ENCODE measurements at regions not wholly inside any gene's neighbourhood (a gene's known extent, or its start where the extent isn't known, plus 50 kb on each side); places are given as distances from the start of the nearest gene placed in this dataset.

DNA sequence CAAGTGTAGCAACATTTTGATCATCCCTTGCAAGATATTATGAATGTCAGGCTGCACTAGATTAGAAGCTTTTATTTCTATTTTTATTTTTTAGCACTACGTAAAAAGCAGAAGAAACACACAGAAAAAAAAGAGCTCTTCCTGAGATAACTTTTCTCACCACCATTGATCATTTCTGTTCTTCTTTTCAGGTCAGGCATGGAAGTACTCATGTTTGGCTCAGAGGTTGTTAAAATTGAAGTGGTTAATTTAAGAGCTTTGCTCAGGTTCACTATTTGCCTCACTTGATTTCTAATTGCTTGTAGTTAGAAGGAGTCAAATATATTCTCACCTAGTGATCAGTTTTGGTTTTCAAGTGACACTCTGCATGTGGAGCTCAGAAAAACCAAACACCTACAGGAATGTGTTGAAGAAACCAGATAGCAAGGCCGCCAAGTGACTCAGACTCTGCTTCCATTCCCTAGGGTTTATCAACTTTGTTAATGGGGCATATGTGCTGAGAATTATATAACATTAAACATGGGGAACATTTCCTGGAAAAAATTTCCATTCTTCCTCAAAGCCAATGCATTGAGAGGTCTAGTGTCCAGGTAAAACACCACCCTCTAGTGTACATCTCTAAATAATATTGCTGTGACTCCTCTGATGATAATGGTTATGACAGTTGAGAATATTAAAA, 679.8 kb downstream of the CETN3 start:
- no peak overlapping the region for H3K4me3 ChIP-seq (ENCODE audit: low read depth, poor library complexity, severe bottlenecking)
- intact Hi-C loops (cut with DNase I; ENCODE audit: low total_unique reads), result no loop called here
- TF ChIP-seq, protein P1, sequence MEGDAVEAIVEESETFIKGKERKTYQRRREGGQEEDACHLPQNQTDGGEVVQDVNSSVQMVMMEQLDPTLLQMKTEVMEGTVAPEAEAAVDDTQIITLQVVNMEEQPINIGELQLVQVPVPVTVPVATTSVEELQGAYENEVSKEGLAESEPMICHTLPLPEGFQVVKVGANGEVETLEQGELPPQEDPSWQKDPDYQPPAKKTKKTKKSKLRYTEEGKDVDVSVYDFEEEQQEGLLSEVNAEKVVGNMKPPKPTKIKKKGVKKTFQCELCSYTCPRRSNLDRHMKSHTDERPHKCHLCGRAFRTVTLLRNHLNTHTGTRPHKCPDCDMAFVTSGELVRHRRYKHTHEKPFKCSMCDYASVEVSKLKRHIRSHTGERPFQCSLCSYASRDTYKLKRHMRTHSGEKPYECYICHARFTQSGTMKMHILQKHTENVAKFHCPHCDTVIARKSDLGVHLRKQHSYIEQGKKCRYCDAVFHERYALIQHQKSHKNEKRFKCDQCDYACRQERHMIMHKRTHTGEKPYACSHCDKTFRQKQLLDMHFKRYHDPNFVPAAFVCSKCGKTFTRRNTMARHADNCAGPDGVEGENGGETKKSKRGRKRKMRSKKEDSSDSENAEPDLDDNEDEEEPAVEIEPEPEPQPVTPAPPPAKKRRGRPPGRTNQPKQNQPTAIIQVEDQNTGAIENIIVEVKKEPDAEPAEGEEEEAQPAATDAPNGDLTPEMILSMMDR (IDR thresholded peaks at IDR 0.05), result no peak
- no peak for TF ChIP-seq POLR2A (IDR thresholded peaks at IDR 0.05)
- 77 to 86% methylated on average over 2 of the region's 2 CpGs for WGBS, 2 donors
- DNase-seq (ENCODE audit: low spot score in 2 of 2), result no peak

DNA sequence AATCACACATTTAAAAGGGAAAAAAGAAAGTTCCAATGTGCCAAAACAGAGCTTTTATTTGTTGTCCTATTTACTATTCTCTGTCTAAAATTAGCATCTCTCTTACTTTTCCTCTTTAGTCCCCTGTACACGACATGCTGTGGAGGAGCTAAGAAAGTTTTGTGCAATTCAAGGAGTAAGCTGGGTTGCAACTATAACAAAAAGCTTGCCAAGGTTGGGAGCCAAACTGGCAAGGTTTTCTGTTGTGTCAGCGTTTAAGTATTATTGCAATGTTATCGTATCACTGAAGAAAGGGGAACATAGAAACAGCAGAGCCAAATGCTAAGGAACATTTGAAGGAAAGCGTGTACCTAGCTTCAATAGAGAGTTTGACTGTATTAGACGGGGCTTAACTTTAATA, 680.8 kb downstream of the CETN3 start:
- WGBS, 2 donors, result 12 to 15% methylated on average over 5 of the region's 5 CpGs
- intact Hi-C loops (cut with DNase I; ENCODE audit: low total_unique reads), result no loop called here
- DNase-seq (ENCODE audit: low spot score in 2 of 2), result peak in 1 of 2 donors; percentile 39
- H3K4me3 ChIP-seq (ENCODE audit: low read depth, poor library complexity, severe bottlenecking), result no peak overlapping the region
- TF ChIP-seq, protein P1 (IDR thresholded peaks at IDR 0.05), result no peak
- TF ChIP-seq POLR2A (IDR thresholded peaks at IDR 0.05), result no peak

DNA sequence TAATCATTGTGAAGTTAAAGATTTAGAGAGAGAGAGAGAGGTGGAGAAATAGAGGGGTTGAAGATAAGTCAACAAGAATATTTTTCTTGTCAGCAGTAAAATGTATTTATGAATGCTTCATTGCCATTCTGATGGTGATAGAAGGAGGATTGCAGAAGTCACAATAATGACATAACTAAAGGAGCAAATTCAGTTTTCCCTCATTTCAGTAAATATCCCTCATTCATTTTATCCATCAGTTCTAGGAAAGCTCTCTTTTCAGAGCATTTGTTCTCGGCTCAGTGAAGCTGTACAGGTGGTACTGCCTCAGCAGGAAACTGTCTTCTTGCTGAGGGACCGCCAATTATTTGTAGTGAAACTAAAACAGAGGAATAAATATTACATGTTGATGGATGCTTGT, 681.4 kb downstream of the CETN3 start:
- H3K4me3 ChIP-seq (ENCODE audit: low read depth, poor library complexity, severe bottlenecking), result no peak overlapping the region
- intact Hi-C loops (cut with DNase I; ENCODE audit: low total_unique reads), result no loop called here
- DNase-seq (ENCODE audit: low spot score in 2 of 2), result no peak
- no peak for TF ChIP-seq POLR2A (IDR thresholded peaks at IDR 0.05)
- TF ChIP-seq, protein P1 (IDR thresholded peaks at IDR 0.05), result no peak
- 85 to 91% methylated on average over 2 of the region's 2 CpGs for WGBS, 2 donors

DNA sequence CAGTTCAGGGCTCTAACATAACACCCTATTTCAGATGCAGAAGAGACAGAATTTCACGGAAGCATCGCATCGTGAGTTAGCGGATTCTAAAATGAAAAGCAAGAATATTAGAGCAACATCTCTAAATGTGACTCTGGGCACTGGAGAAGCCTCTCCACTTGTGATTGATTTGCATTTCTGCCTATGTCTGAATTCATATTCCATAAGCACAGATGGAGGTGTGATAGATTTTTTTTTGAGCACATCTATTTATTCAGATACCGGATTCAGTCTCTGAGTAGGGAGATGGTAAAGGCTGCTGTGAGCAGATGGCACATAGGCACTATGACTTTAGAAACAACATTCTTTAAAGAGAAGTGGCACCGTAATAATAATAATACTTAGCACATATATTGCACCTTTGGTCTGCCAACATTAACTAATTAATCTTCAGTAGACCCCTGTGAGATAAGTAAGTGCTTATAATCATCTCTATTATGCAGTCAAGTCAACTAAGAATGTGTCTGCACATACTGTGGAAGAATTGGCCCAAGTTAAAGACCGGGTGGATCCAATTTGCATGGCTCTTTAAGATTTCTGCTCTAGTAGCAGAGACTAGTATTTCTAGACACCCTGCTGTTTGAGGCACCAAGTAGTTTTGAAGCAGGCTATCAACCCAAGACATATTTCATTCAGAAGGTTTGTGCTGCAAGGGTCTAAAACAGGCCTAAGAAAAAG, 685.0 kb downstream of the CETN3 start:
- no peak for DNase-seq (ENCODE audit: low spot score in 2 of 2)
- 91 to 92% methylated on average over 7 of the region's 7 CpGs for WGBS, 2 donors
- no peak overlapping the region for H3K4me3 ChIP-seq (ENCODE audit: low read depth, poor library complexity, severe bottlenecking)
- TF ChIP-seq, protein P1 (IDR thresholded peaks at IDR 0.05), result no peak
- TF ChIP-seq POLR2A (IDR thresholded peaks at IDR 0.05), result no peak
- intact Hi-C loops (cut with DNase I; ENCODE audit: low total_unique reads), result no loop called here

GRCh38 chr5:89723907-89724306, 685.6 kb downstream of the CETN3 start:
- WGBS, 2 donors, result 41 to 45% methylated on average over 2 of the region's 2 CpGs
- intact Hi-C loops (cut with DNase I; ENCODE audit: low total_unique reads), result no loop called here
- no peak for TF ChIP-seq POLR2A (IDR thresholded peaks at IDR 0.05)
- TF ChIP-seq, protein P1 (IDR thresholded peaks at IDR 0.05), result no peak
- no peak for DNase-seq (ENCODE audit: low spot score in 2 of 2)
- no peak overlapping the region for H3K4me3 ChIP-seq (ENCODE audit: low read depth, poor library complexity, severe bottlenecking)
